Fibroblast of peridontal ligament (primary cell): ENCODE measurements at regions not wholly inside any gene's neighbourhood (a gene's known extent, or its start where the extent isn't known, plus 50 kb on each side); places are given as distances from the start of the nearest gene placed in this dataset.
A peak's percentile ranks its signal among the peaks of the same experiment; 100 is the strongest.

Source experiments
- DNase-seq: peaks from one replicate; pipeline ENCODE4 v3.0.0-alpha.2; 2010; ENCODE audit errors: extremely low read depth

DNA sequence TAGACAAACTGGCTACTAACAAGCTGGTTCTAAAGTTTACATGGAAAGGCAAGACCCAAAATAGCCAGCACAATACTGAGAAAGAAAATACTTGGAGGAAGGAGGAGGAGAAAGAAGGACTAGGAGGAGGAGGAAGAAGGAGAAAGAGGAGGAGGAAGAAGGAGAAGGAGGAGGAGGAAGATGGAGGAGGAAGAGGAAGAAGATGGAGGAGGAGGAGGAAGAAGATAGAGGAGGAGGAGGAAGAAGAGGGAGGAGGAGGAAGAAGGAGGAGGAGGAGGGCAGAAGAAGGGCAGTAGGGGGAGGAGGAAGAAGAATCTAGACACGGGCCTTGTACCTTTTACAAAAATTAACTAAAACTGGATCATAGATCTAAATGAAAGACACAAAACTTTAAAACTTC is 92.6 kb downstream of the METTL4 start:
- DNase-seq, result no peak

DNA sequence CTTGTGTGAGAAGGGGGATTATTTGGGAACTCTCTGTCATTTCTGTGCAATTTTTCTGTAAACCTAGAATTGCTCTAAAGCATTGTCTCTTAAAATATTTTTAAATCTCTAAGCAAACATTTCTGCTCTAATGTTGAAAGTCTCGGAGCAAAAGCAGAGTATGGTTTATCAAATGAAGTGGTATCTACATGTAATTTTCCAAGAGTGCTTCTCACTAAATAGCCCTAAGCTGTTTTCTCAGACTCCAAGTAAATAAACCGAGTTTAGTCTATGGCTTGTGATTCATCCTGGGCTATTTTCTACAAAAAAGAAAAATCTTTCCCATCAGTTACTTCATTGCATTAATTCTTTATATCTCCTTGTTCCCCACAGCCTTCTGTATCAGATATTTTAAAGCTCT is 90.8 kb downstream of the METTL4 start:
- peak; percentile 45 for DNase-seq

DNA sequence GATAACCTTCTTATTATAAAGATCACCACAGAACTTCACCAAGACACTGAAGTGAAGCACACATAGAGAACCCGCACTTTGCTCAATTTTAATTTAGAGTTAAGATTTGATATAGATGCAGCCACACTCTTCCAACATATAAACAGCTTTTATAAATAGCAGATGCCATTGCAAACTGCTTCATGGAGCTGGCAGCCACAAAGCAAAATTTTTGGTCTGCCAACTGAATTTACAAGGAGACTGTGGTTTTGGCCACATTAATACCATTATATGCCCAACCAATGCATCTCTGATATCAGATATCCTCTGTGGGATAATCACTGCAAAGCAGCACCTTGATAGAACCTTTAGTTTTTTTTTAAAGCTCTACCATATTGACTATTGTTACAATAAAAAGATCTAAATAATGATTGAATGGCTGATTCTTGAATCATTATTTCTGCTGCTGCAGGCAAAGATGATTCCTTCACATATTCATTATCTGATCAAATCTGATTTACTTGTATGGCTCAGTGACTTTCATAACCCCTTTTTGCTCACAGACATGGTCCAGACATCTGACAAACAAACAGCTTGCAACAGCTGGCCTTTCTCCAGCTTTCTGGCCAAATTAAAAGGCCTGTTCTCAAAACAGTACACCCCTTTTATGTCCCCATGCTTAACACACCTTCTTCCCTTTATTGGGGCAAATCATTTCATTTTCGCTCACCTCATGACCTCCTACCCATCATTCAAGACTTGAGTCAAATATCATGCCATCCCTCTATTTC is 88.4 kb downstream of the METTL4 start:
- peak; percentile 53 for DNase-seq

DNA sequence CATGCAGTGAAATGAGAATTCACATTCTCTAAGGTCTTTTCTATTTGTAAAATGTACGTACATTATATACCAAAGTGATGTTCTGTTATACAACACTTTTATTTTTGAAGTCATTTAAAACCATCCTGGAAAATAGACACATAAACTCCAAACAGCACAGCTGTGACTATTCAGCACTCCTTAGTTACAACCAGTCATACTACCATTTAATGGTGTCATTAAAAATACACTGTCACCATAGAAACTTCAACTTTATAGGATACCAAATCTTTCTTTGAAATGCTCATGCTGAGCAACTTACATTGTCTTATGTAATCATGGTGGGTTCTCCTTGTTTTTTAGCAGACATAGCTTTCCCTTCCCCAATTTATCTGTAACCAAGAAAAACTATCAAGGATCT is 85.3 kb downstream of the METTL4 start:
- no peak for DNase-seq

DNA sequence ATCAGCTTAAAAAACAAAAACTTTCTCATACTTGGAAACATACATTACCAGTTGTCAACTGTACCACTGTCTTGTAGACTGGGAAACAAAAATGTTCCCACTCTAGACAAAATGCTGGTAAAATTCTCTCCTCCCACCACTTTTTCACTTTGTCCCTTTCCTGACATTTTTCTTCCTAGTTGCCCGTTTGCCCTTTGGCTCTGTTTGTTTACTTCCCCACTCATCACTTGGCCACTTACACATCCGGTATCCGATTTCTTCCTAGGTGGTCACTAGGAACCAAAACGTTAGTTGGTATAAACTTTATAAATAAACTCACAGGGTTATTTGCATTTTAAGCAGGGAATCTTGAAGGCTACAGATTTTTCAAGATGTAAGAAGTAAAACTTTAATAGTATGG is 84.9 kb downstream of the METTL4 start:
- DNase-seq, result no peak
